IMR-90 (cell line): ENCODE measurements at regions not wholly inside any gene's neighbourhood (a gene's known extent, or its start where the extent isn't known, plus 50 kb on each side); places are given as distances from the start of the nearest gene placed in this dataset.

Experiments
- ATAC-seq: fragments of 200-7000 bp; cut with Tn5 transposase; 2 replicates; pipeline ENCODE4 v1.9.1; 2020; ENCODE audit warnings: low read depth, mild to moderate bottlenecking, moderate library complexity
- BruUV-seq: library from RNA; stranded (reverse); fragments of 400-500 nt; replicated peaks from 2 replicates; lab custom pipeline; 2021; lab: Mats Ljungman, UMichigan
- CTCF ChIA-PET: fragments of 300-600 bp; formaldehyde crosslinking; extraction: SDS; loops from one replicate; lab custom pipeline; 2021; ENCODE audit warnings: antibody characterized with exemption; lab: Yijun Ruan, JAX
- POLR2A ChIA-PET: fragments of 300-600 bp; sonication (Branson Sonifier 250); formaldehyde crosslinking; loops from one replicate; lab custom pipeline; 2022; ENCODE audit warnings: antibody characterized with exemption; ENCODE audit not compliant: unreplicated experiment; lab: Charles Lee
- DNase-seq: peaks from one replicate; pipeline ENCODE4 v3.0.0; 2013
- H2AFZ ChIP-seq: replicated peaks from 2 replicates; pipeline ENCODE3; 2013; ENCODE audit warnings: low read length, mild to moderate bottlenecking; ENCODE audit not compliant: poor library complexity
- H2AK5ac ChIP-seq: 2 replicates; pipeline ENCODE4 v1.6.1; 2013; ENCODE audit warnings: low read depth, low read length, inconsistent platforms
- H2AK9ac ChIP-seq: replicated peaks from 2 replicates; pipeline ENCODE3; 2013; ENCODE audit warnings: mild to moderate bottlenecking, low read depth, low read length, moderate library complexity; ENCODE audit not compliant: poor library complexity
- H2BK120ac ChIP-seq: 2 replicates; pipeline ENCODE4 v1.6.1; 2013; ENCODE audit warnings: low read depth, low read length, inconsistent platforms
- H2BK15ac ChIP-seq: 3 replicates; pipeline ENCODE4 v1.6.1; 2013; ENCODE audit warnings: low read depth, low read length, inconsistent platforms
- H2BK20ac ChIP-seq: 2 replicates; pipeline ENCODE4 v1.6.1; 2013; ENCODE audit warnings: low read depth, mild to moderate bottlenecking, inconsistent platforms, low read length, moderate library complexity
- H2BK5ac ChIP-seq: 2 replicates; pipeline ENCODE4 v1.6.1; 2013; ENCODE audit warnings: mild to moderate bottlenecking, low read depth, low read length, inconsistent platforms; ENCODE audit not compliant: poor library complexity, severe bottlenecking
- H3K14ac ChIP-seq: replicated peaks from 2 replicates; pipeline ENCODE4 v1.6.1; 2013; ENCODE audit warnings: low read depth, low read length, inconsistent platforms
- H3K18ac ChIP-seq: 2 replicates; pipeline ENCODE4 v1.6.1; 2013; ENCODE audit warnings: low read depth, low read length, control low read depth
- H3K23ac ChIP-seq: 2 replicates; pipeline ENCODE4 v1.6.1; 2013; ENCODE audit warnings: low read depth, low read length, inconsistent platforms
- H3K27ac ChIP-seq: 2 replicates; pipeline ENCODE4 v1.5.1; 2013; ENCODE audit warnings: mild to moderate bottlenecking, control low read depth, low read length; ENCODE audit not compliant: insufficient read depth
- H3K27me3 ChIP-seq: 2 replicates; pipeline ENCODE4 v1.6.1; 2013; ENCODE audit warnings: low read length; ENCODE audit not compliant: control insufficient read depth, insufficient read depth
- H3K36me3 ChIP-seq: 2 replicates; pipeline ENCODE4 v1.6.1; 2013; ENCODE audit warnings: low read length, mixed read lengths; ENCODE audit not compliant: control insufficient read depth, insufficient read depth
- H3K4ac ChIP-seq: 2 replicates; pipeline ENCODE4 v1.6.1; 2013; ENCODE audit warnings: low read depth, low read length, inconsistent platforms
- H3K4me1 ChIP-seq: 2 replicates; pipeline ENCODE4 v1.6.1; 2013; ENCODE audit warnings: low read length, mixed read lengths; ENCODE audit not compliant: control insufficient read depth, insufficient read depth
- H3K4me2 ChIP-seq: 2 replicates; pipeline ENCODE4 v1.6.1; 2013; ENCODE audit warnings: low read depth, mild to moderate bottlenecking, control low read depth, low read length, moderate library complexity
- H3K4me3 ChIP-seq: 2 replicates; pipeline ENCODE4 v1.5.1; 2013; ENCODE audit warnings: low read depth, mild to moderate bottlenecking, control low read depth, low read length, moderate library complexity; ENCODE audit not compliant: insufficient read depth
- H3K56ac ChIP-seq: 2 replicates; pipeline ENCODE4 v1.6.1; 2013; ENCODE audit warnings: low read length, inconsistent platforms; ENCODE audit not compliant: insufficient read depth; ENCODE audit errors: extremely low read depth
- H3K79me1 ChIP-seq, 2 experiments: 2 replicates each; pipeline ENCODE4 v1.6.1; 2013; ENCODE audit warnings: low read length in 2 of 2, inconsistent platforms in 1 of 2, low read depth in 1 of 2
- H3K9ac ChIP-seq: 2 replicates; pipeline ENCODE4 v1.6.1; 2013; ENCODE audit warnings: low read depth, low read length, control low read depth
- H3K9me1 ChIP-seq: 2 replicates; pipeline ENCODE4 v1.6.1; 2013; ENCODE audit warnings: low read length, inconsistent platforms; ENCODE audit not compliant: insufficient read depth
- H3K9me3 ChIP-seq: 2 replicates; pipeline ENCODE4 v1.6.1; 2013; ENCODE audit warnings: low read length; ENCODE audit not compliant: control insufficient read depth, insufficient read depth
- H4K20me1 ChIP-seq: 2 replicates; pipeline ENCODE4 v1.6.1; 2013; ENCODE audit warnings: low read length, inconsistent platforms; ENCODE audit not compliant: insufficient read depth
- H4K5ac ChIP-seq: 2 replicates; pipeline ENCODE4 v1.6.1; 2013; ENCODE audit warnings: mild to moderate bottlenecking, low read depth, low read length, control low read depth
- H4K8ac ChIP-seq, 2 experiments: 2 replicates each; pipeline ENCODE4 v1.6.1; 2013; ENCODE audit warnings: low read depth in 2 of 2, low read length in 2 of 2, control low read depth in 1 of 2, inconsistent platforms in 1 of 2
- H4K91ac ChIP-seq: 2 replicates; pipeline ENCODE4 v1.6.1; 2013; ENCODE audit warnings: low read depth, low read length, inconsistent platforms; ENCODE audit not compliant: insufficient read depth
- CHD1 ChIP-seq: IDR thresholded peaks from 2 replicates; pipeline ENCODE4 v1.6.1; 2012; ENCODE audit warnings: low read depth, low read length, improper control_type of control experiment
- MAFK ChIP-seq: IDR thresholded peaks from 2 replicates; pipeline ENCODE4 v1.6.1; 2012; ENCODE audit warnings: low read depth, low read length, improper control_type of control experiment
- MXI1 ChIP-seq: IDR thresholded peaks from 2 replicates; pipeline ENCODE4 v1.6.1; 2012; ENCODE audit warnings: low read depth, mild to moderate bottlenecking, low read length, moderate library complexity, borderline replicate concordance
- NFE2L2 ChIP-seq: fragments of 150-350 bp; IDR thresholded peaks from 2 replicates; pipeline ENCODE4 v1.6.1; 2016; ENCODE audit warnings: low read depth, mild to moderate bottlenecking, low read length
- POLR2A ChIP-seq: IDR thresholded peaks from 2 replicates; pipeline ENCODE4 v1.6.1; 2012; ENCODE audit warnings: mild to moderate bottlenecking, low read depth, low read length
- RAD21 ChIP-seq: IDR thresholded peaks from 2 replicates; pipeline ENCODE4 v1.6.1; 2012; ENCODE audit warnings: low read length, improper control_type of control experiment
- RCOR1 ChIP-seq: IDR thresholded peaks from 2 replicates; pipeline ENCODE4 v1.6.1; 2012; ENCODE audit warnings: mild to moderate bottlenecking, low read length, improper control_type of control experiment; ENCODE audit not compliant: insufficient replicate concordance
- RFX5 ChIP-seq: IDR thresholded peaks from 2 replicates; pipeline ENCODE4 v1.8.0; 2012; ENCODE audit warnings: low read depth, mild to moderate bottlenecking, low read length, moderate library complexity
- SMC3 ChIP-seq: fragments of 150-350 bp; IDR thresholded peaks from 2 replicates; pipeline ENCODE4 v1.6.1; 2016; ENCODE audit warnings: low read depth, mild to moderate bottlenecking, antibody characterized with exemption, low read length, moderate library complexity
- WGBS, 2 experiments: methylation state at CpG; one replicate each; pipeline versions ENCODE4 v1.1.5 to v1.1.7; 2013; ENCODE audit warnings: missing lambda C conversion rate in 2 of 2; ENCODE audit not compliant: insufficient read length in 1 of 2; ENCODE audit errors: extremely low coverage in 2 of 2; 5-methylcytosine and 5-hydroxymethylcytosine counted together
- dilution Hi-C: fragments of 300-500 bp; cut with HindIII; formaldehyde crosslinking; loops from one replicate; pipeline ENCODE4 v1.14.3; 2018; ENCODE audit warnings: low sequenced_read_pairs; ENCODE audit not compliant: unreplicated experiment
- in situ Hi-C: fragments of 300-500 bp; cut with MboI; formaldehyde crosslinking; loops from 3 replicates; pipeline ENCODE4 v1.14.3; 2019; ENCODE audit warnings: low sequenced_read_pairs, inconsistent platforms, mixed read lengths
- intact Hi-C: fragments of 100-400 bp; cut with micrococcal nuclease; formaldehyde crosslinking; loops from 2 replicates; pipeline ENCODE4 v1.10.0; 2022
- TF ChIP-seq, protein P1 (sequence below): fragments of 150-350 bp; IDR thresholded peaks from 2 replicates; pipeline ENCODE4 v1.6.1; 2017; ENCODE audit warnings: mild to moderate bottlenecking, antibody characterized with exemption, low read length, low read depth
- TF ChIP-seq, protein P2 (sequence below): fragments of 150-350 bp; IDR thresholded peaks from 2 replicates; pipeline ENCODE4 v1.6.1; 2016; ENCODE audit warnings: low read depth, mild to moderate bottlenecking, low read length, moderate library complexity, borderline replicate concordance

DNA sequence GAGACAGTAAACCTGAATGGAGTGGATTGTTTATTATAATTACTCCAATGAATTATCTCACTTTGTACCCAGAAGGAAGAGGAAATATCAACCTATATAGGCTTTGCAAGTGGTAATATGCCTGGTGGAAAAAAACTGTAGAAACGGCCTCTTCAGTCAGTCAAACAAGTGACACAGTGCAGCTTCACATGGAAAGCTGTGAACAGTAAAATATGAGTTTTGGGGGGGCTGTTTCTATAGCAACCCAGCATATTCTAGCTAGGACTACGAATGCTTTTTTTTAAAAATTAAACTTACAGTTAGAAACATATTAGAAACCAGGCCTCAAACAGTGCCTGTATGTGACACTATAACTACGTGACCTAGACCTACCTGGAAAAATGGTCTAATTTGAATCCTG is 150.1 kb downstream of the PPP1R2C start:
- no peaks in the 10 kb centered on the region for H3K36me3 ChIP-seq
- ATAC-seq (no peak), DNase-seq (no peak)
- dilution Hi-C loops = no loop called here
- no peak overlapping the region for H4K8ac ChIP-seq
- no peaks in the 10 kb centered on the region for H3K9me1 ChIP-seq
- no peak overlapping the region for H2AK9ac ChIP-seq
- no peaks in the 10 kb centered on the region for H4K20me1 ChIP-seq
- in situ Hi-C loops = no loop called here
- no peak overlapping the region for H2AFZ ChIP-seq
- no peaks in the 10 kb centered on the region for H3K9me3 ChIP-seq
- H3K4ac ChIP-seq = no peak overlapping the region
- H2BK20ac ChIP-seq = no peak overlapping the region
- H2BK120ac ChIP-seq = no peak overlapping the region
- no peak overlapping the region for H3K4me2 ChIP-seq
- no TSS peak for BruUV-seq
- H3K56ac ChIP-seq = no peak overlapping the region
- H3K79me1 ChIP-seq = no peaks in the 10 kb centered on the region
- H3K18ac ChIP-seq = no peak overlapping the region
- no peak overlapping the region for H4K91ac ChIP-seq
- no CpG with 5 or more reads among the region's 3 CpGs for WGBS, 2 experiments
- TF ChIP-seq RAD21 (no peak), MXI1 (no peak), POLR2A (no peak), RFX5 (no peak), RCOR1 (no peak), SMC3 (no peak), NFE2L2 (no peak), MAFK (no peak), CHD1 (no peak)
- TF ChIP-seq, protein P1, sequence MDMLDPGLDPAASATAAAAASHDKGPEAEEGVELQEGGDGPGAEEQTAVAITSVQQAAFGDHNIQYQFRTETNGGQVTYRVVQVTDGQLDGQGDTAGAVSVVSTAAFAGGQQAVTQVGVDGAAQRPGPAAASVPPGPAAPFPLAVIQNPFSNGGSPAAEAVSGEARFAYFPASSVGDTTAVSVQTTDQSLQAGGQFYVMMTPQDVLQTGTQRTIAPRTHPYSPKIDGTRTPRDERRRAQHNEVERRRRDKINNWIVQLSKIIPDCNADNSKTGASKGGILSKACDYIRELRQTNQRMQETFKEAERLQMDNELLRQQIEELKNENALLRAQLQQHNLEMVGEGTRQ = no peak
- TF ChIP-seq, protein P2, sequence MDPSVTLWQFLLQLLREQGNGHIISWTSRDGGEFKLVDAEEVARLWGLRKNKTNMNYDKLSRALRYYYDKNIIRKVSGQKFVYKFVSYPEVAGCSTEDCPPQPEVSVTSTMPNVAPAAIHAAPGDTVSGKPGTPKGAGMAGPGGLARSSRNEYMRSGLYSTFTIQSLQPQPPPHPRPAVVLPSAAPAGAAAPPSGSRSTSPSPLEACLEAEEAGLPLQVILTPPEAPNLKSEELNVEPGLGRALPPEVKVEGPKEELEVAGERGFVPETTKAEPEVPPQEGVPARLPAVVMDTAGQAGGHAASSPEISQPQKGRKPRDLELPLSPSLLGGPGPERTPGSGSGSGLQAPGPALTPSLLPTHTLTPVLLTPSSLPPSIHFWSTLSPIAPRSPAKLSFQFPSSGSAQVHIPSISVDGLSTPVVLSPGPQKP = no peak
- no peak overlapping the region for H3K14ac ChIP-seq
- POLR2A ChIA-PET = no interaction called here
- CTCF ChIA-PET = no interaction called here
- no peak overlapping the region for H2BK5ac ChIP-seq
- no peak overlapping the region for H3K23ac ChIP-seq
- no peaks in the 10 kb centered on the region for H3K4me1 ChIP-seq
- H2AK5ac ChIP-seq = no peak overlapping the region
- H3K9ac ChIP-seq = no peak overlapping the region
- no peak overlapping the region for H4K5ac ChIP-seq
- H3K27me3 ChIP-seq = no peaks in the 10 kb centered on the region; the same call in 1 of the 2 replicates
- H2BK15ac ChIP-seq = no peak overlapping the region
- intact Hi-C loops = no loop called here
- H3K27ac ChIP-seq = no peak overlapping the region
- no peak overlapping the region for H3K4me3 ChIP-seq
